Spleen (tissue), 4 donors: ENCODE measurements at regions not wholly inside any gene's neighbourhood (a gene's known extent, or its start where the extent isn't known, plus 50 kb on each side); places are given as distances from the start of the nearest gene placed in this dataset.

Source experiments
- small RNA-seq, 4 donors: library from RNA; depleted of rRNA; stranded (forward); fragments of <200 nt; gene quantifications; one replicate each; pipeline ENCODE3, GENCODE V24; 2016

Small RNAs in the stretch of these regions (small RNA-seq; reads per million reads assigned to genes)
- gene CR392039.1, result 0 reads per million in 4 donors
